Fibroblast of lung (primary cell): ENCODE measurements at regions not wholly inside any gene's neighbourhood (a gene's known extent, or its start where the extent isn't known, plus 50 kb on each side); places are given as distances from the start of the nearest gene placed in this dataset.

Source experiments
- DNase-seq, 2 donors: peaks; one replicate each; pipeline versions ENCODE4 v3.0.0 to v3.0.0-alpha.2; 2010; ENCODE audit warnings: low read depth in 2 of 2
- H2AFZ ChIP-seq: 2 replicates; pipeline ENCODE4 v1.5.1; 2012; ENCODE audit warnings: low read length, control low read depth, inconsistent platforms
- H3K27ac ChIP-seq: 2 replicates; pipeline ENCODE4 v1.5.1; 2011; ENCODE audit warnings: low read length, control low read depth; ENCODE audit not compliant: insufficient read depth
- H3K27me3 ChIP-seq: 2 replicates; pipeline ENCODE4 v1.5.1; 2011; ENCODE audit warnings: mild to moderate bottlenecking, low read length; ENCODE audit not compliant: control insufficient read depth, insufficient read depth
- H3K36me3 ChIP-seq: 2 replicates; pipeline ENCODE4 v1.5.1; 2011; ENCODE audit warnings: low read length; ENCODE audit not compliant: control insufficient read depth, insufficient read depth
- H3K4me1 ChIP-seq: 2 replicates; pipeline ENCODE4 v1.5.1; 2011; ENCODE audit warnings: low read length; ENCODE audit not compliant: control insufficient read depth, insufficient read depth; ENCODE audit errors: extremely low read depth
- H3K4me2 ChIP-seq: 2 replicates; pipeline ENCODE4 v1.5.1; 2011; ENCODE audit warnings: low read length, control low read depth; ENCODE audit not compliant: insufficient read depth; ENCODE audit errors: extremely low read depth
- H3K4me3 ChIP-seq, 4 experiments: fragments of 200-600 bp in 1 of 4; sonication (generic) in 1 of 4; replicated peaks in 1 of 4; 2 replicates each; pipeline ENCODE4 v1.5.1; 2011 to 2016; ENCODE audit warnings: low read length in 4 of 4, low read depth in 3 of 4, mild to moderate bottlenecking in 3 of 4, control low read depth in 2 of 4, inconsistent platforms in 1 of 4, mixed read lengths in 1 of 4; ENCODE audit not compliant: insufficient read depth in 1 of 4; ENCODE audit errors: control extremely low read depth in 1 of 4
- H3K79me2 ChIP-seq: 2 replicates; pipeline ENCODE4 v1.5.1; 2012; ENCODE audit warnings: mild to moderate bottlenecking, low read length, inconsistent platforms; ENCODE audit not compliant: control insufficient read depth, insufficient read depth
- H3K9ac ChIP-seq: 2 replicates; pipeline ENCODE4 v1.5.1; 2011; ENCODE audit warnings: mild to moderate bottlenecking, low read length, control low read depth; ENCODE audit not compliant: insufficient read depth
- H3K9me3 ChIP-seq: 2 replicates; pipeline ENCODE4 v1.5.1; 2012; ENCODE audit warnings: low read depth, low read length; ENCODE audit not compliant: control insufficient read depth, insufficient read depth
- H4K20me1 ChIP-seq: 2 replicates; pipeline ENCODE4 v1.5.1; 2011; ENCODE audit warnings: low read length; ENCODE audit not compliant: control insufficient read depth, insufficient read depth; ENCODE audit errors: extremely low read depth
- EZH2 ChIP-seq: IDR thresholded peaks from 2 replicates; pipeline ENCODE4 v1.5.1; 2012; ENCODE audit warnings: low read length, control low read depth, mild to moderate bottlenecking; ENCODE audit errors: missing control alignments
- TF ChIP-seq, protein P1 (sequence below), 2 donors: IDR thresholded peaks in 1 of 2; conservative IDR thresholded peaks in 1 of 2; 1 replicate in 1 of 2; 2 replicates in 1 of 2; pipeline ENCODE4 v1.5.1; 2011 to 2012; ENCODE audit warnings: low read length in 2 of 2, control low read depth in 1 of 2, inconsistent platforms in 1 of 2, low read depth in 1 of 2, mild to moderate bottlenecking in 1 of 2

DNA sequence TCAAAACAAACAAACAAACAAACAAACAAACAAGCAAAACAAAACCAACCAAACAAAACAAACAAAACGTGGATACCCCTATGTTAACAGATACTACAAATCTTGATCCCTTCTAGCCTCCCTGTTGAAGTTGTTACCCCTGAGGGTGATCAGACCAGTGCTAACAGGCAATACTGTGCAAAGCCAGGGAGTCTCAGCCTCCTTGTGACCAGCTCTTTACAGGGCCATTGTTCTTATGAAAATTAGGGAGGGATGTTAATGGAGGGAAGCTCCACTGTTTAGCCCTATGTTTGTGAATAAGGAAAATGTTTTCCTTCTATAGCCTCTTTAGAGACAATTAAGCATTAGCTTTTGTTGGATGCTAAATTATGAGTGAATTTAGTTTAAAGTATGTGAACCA lies 1072.1 kb upstream of the WWC1 start:
- H3K4me2 ChIP-seq: no peak overlapping the region
- no peaks in the 10 kb centered on the region for H3K79me2 ChIP-seq
- no peak overlapping the region for H3K27ac ChIP-seq
- peaks cover 1% of the 10 kb centered on the region for H4K20me1 ChIP-seq
- no peaks in the 10 kb centered on the region for H3K36me3 ChIP-seq
- no peak overlapping the region for H3K9ac ChIP-seq
- H2AFZ ChIP-seq: no peak overlapping the region
- no peaks in the 10 kb centered on the region for H3K9me3 ChIP-seq
- no peaks in the 10 kb centered on the region for H3K27me3 ChIP-seq
- no peak for DNase-seq
- H3K4me3 ChIP-seq: no peak overlapping the region
- H3K4me1 ChIP-seq: no peaks in the 10 kb centered on the region
- TF ChIP-seq, protein P1, sequence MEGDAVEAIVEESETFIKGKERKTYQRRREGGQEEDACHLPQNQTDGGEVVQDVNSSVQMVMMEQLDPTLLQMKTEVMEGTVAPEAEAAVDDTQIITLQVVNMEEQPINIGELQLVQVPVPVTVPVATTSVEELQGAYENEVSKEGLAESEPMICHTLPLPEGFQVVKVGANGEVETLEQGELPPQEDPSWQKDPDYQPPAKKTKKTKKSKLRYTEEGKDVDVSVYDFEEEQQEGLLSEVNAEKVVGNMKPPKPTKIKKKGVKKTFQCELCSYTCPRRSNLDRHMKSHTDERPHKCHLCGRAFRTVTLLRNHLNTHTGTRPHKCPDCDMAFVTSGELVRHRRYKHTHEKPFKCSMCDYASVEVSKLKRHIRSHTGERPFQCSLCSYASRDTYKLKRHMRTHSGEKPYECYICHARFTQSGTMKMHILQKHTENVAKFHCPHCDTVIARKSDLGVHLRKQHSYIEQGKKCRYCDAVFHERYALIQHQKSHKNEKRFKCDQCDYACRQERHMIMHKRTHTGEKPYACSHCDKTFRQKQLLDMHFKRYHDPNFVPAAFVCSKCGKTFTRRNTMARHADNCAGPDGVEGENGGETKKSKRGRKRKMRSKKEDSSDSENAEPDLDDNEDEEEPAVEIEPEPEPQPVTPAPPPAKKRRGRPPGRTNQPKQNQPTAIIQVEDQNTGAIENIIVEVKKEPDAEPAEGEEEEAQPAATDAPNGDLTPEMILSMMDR (conservative IDR thresholded peaks at IDR 0.05 in 1 of 2, IDR thresholded peaks at IDR 0.05 in 1 of 2; ENCODE audit: low read depth in 1 of 2, low read length in 2 of 2): no peak
- no peak for TF ChIP-seq EZH2

DNA sequence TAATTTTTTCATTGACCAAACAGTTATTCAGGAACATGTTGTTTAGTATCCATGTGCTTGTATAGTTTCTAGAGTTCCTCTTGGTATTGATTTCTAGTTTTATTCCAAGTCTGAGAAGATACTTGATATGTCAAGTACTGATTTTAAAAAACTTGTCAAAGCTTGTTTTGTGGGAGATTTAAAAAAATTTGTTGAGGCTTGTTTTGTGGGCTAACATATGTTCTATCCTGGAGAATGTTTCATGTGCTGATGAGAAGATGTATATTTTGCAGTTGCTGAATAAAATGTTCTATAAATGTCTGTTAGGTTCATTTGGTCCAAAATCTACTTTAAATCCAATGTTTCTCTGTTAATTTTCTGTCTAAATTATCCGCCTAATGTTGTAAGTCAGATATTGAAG lies 1065.1 kb upstream of the WWC1 start:
- H3K4me3 ChIP-seq: no peak overlapping the region
- no peaks in the 10 kb centered on the region for H3K79me2 ChIP-seq
- H3K4me1 ChIP-seq: no peaks in the 10 kb centered on the region
- no peak overlapping the region for H3K4me2 ChIP-seq
- H3K36me3 ChIP-seq: no peaks in the 10 kb centered on the region
- no peak overlapping the region for H2AFZ ChIP-seq
- H4K20me1 ChIP-seq: no peaks in the 10 kb centered on the region
- H3K27me3 ChIP-seq: no peaks in the 10 kb centered on the region
- no peak for DNase-seq
- no peak overlapping the region for H3K27ac ChIP-seq
- no peaks in the 10 kb centered on the region for H3K9me3 ChIP-seq
- TF ChIP-seq, protein P1 (conservative IDR thresholded peaks at IDR 0.05 in 1 of 2, IDR thresholded peaks at IDR 0.05 in 1 of 2; ENCODE audit: low read depth in 1 of 2, low read length in 2 of 2): no peak
- no peak for TF ChIP-seq EZH2
- no peak overlapping the region for H3K9ac ChIP-seq

DNA sequence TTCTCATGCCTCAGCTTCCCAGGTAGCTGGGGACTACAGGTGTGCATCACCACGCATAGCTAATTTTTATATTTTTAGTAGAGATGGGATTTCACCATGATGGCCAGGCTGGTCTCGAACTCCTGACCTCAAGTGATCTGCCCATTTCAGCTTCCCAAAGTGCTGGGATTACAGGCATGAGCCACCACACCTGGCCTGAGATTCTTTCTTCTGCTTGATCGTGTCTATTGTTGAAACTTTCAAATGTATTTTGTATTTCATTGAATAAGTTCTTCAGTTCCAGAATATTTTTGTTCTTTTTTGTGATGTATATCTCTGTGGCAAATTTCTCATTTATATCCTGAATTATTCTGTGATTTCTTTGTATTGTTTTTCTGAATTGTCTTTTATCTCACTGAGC lies 1063.3 kb upstream of the WWC1 start:
- Histone ChIP-seq H3K9me3 (no peaks in the 10 kb centered on the region), H3K27ac (no peak overlapping the region), H3K36me3 (no peaks in the 10 kb centered on the region), H4K20me1 (no peaks in the 10 kb centered on the region), H3K79me2 (no peaks in the 10 kb centered on the region), H3K4me3 (no peak overlapping the region), H2AFZ (no peak overlapping the region), H3K4me2 (no peak overlapping the region), H3K27me3 (no peaks in the 10 kb centered on the region), H3K9ac (no peak overlapping the region), H3K4me1 (no peaks in the 10 kb centered on the region)
- DNase-seq: no peak
- TF ChIP-seq, protein P1 (conservative IDR thresholded peaks at IDR 0.05 in 1 of 2, IDR thresholded peaks at IDR 0.05 in 1 of 2; ENCODE audit: low read depth in 1 of 2, low read length in 2 of 2): no peak
- TF ChIP-seq EZH2: no peak
